Neural progenitor cell (in vitro differentiated cells): ENCODE measurements at regions not wholly inside any gene's neighbourhood (a gene's known extent, or its start where the extent isn't known, plus 50 kb on each side); places are given as distances from the start of the nearest gene placed in this dataset.

ENCODE experiments used
- DNase-seq: peaks from one replicate; pipeline ENCODE4 v3.0.0-alpha.2; 2016; ENCODE audit warnings: low spot score
- H2AFZ ChIP-seq: fragments of 200-600 bp; sonication (generic); replicated peaks from 2 replicates; pipeline ENCODE4 v1.6.1; 2016; ENCODE audit warnings: antibody characterized with exemption
- H3F3A ChIP-seq: fragments of 200-600 bp; sonication (generic); 2 replicates; pipeline ENCODE4 v1.6.1; 2016; ENCODE audit warnings: antibody characterized with exemption, low read depth
- H3K27ac ChIP-seq: fragments of 200-600 bp; sonication (generic); 2 replicates; pipeline ENCODE4 v1.5.1; 2016; ENCODE audit warnings: mild to moderate bottlenecking
- H3K27me3 ChIP-seq: fragments of 200-600 bp; sonication (generic); 2 replicates; pipeline ENCODE4 v1.6.1; 2016; ENCODE audit warnings: mild to moderate bottlenecking, moderate library complexity
- H3K36me3 ChIP-seq: fragments of 200-600 bp; sonication (generic); 2 replicates; pipeline ENCODE4 v1.5.1; 2016
- H3K4me1 ChIP-seq: fragments of 200-600 bp; sonication (generic); 2 replicates; pipeline ENCODE4 v1.6.1; 2016; ENCODE audit warnings: mixed run types
- H3K4me2 ChIP-seq: fragments of 200-600 bp; sonication (generic); 2 replicates; pipeline ENCODE4 v1.6.1; 2016
- H3K4me3 ChIP-seq: fragments of 200-600 bp; sonication (generic); 2 replicates; pipeline ENCODE4 v1.5.1; 2016
- H3K79me2 ChIP-seq: fragments of 200-600 bp; sonication (generic); 2 replicates; pipeline ENCODE4 v1.6.1; 2016; ENCODE audit warnings: low read depth
- H3K9ac ChIP-seq: fragments of 200-600 bp; sonication (generic); 2 replicates; pipeline ENCODE4 v1.6.1; 2016
- H3K9me3 ChIP-seq: fragments of 200-600 bp; sonication (generic); 2 replicates; pipeline ENCODE4 v1.5.1; 2016; ENCODE audit warnings: low read depth
- H4K20me1 ChIP-seq: fragments of 200-600 bp; sonication (generic); 2 replicates; pipeline ENCODE4 v1.6.1; 2016; ENCODE audit warnings: low read depth
- H3K27ac Mint-ChIP-seq: 3 replicates; pipeline ENCODE4 v1.8.0; 2021; ENCODE audit warnings: mixed read lengths
- H3K27me3 Mint-ChIP-seq: 2 replicates; pipeline ENCODE4 v1.8.0; 2022; ENCODE audit warnings: low read depth, mild to moderate bottlenecking, inconsistent platforms, moderate library complexity, mixed read lengths; ENCODE audit not compliant: insufficient read depth
- H3K36me3 Mint-ChIP-seq: 3 replicates; pipeline ENCODE4 v1.8.0; 2021; ENCODE audit warnings: mixed read lengths
- H3K4me1 Mint-ChIP-seq: 3 replicates; pipeline ENCODE4 v1.8.0; 2021; ENCODE audit warnings: mixed read lengths
- H3K4me3 Mint-ChIP-seq: 3 replicates; pipeline ENCODE4 v1.8.0; 2021; ENCODE audit warnings: mild to moderate bottlenecking, moderate library complexity, mixed read lengths
- H3K9me3 Mint-ChIP-seq: 3 replicates; pipeline ENCODE4 v1.8.0; 2020; ENCODE audit warnings: mixed read lengths
- CTCF ChIP-seq: fragments of 200-600 bp; sonication (generic); IDR thresholded peaks from 2 replicates; pipeline ENCODE4 v1.5.1; 2017; ENCODE audit warnings: antibody characterized with exemption, mild to moderate bottlenecking
- EZH2 ChIP-seq: fragments of 200-600 bp; sonication (generic); IDR thresholded peaks from 2 replicates; pipeline ENCODE4 v1.6.1; 2017; ENCODE audit warnings: antibody characterized with exemption, mild to moderate bottlenecking, moderate library complexity
- EZH2phosphoT487 ChIP-seq: fragments of 200-600 bp; sonication (generic); IDR thresholded peaks from 2 replicates; pipeline ENCODE4 v1.6.1; 2017; ENCODE audit warnings: antibody characterized with exemption

GRCh38 chr10:93180482-93180931 lies 106.8 kb downstream of the CYP26A1 start:
- Histone ChIP-seq H4K20me1 (no peaks in the 10 kb centered on the region), H2AFZ (peak overlapping the region; percentile 89), H3K79me2 (no peaks in the 10 kb centered on the region), H3K36me3 (no peaks in the 10 kb centered on the region), H3K27ac (no peak overlapping the region), H3K4me2 (no peak overlapping the region), H3K9ac (no peak overlapping the region), H3K4me1 (no peaks in the 10 kb centered on the region), H3K27me3 (no peaks in the 10 kb centered on the region), H3K4me3 (no peak overlapping the region), H3F3A (no peaks in the 10 kb centered on the region), H3K9me3 (no peaks in the 10 kb centered on the region)
- Mint-ChIP-seq H3K27ac (no peak overlapping the region), H3K36me3 (no peaks in the 10 kb centered on the region), H3K4me1 (peaks cover 9% of the 10 kb centered on the region), H3K4me3 (no peak overlapping the region), H3K9me3 (no peaks in the 10 kb centered on the region), H3K27me3 (peaks cover 3% of the 10 kb centered on the region)
- DNase-seq: no peak
- TF ChIP-seq CTCF (no peak), EZH2 (no peak), EZH2phosphoT487 (no peak)

GRCh38 chr10:93181271-93182048 lies 107.8 kb downstream of the CYP26A1 start:
- TF ChIP-seq EZH2phosphoT487 (no peak), EZH2 (no peak), CTCF (no peak)
- H3K4me1 ChIP-seq: no peaks in the 10 kb centered on the region
- H3K4me3 ChIP-seq: no peak overlapping the region
- H3K9me3 ChIP-seq: no peaks in the 10 kb centered on the region
- no peaks in the 10 kb centered on the region for H3K27me3 ChIP-seq
- no peaks in the 10 kb centered on the region for H3F3A ChIP-seq
- no peaks in the 10 kb centered on the region for H3K9me3 Mint-ChIP-seq
- peaks cover 4% of the 10 kb centered on the region for H3K4me1 Mint-ChIP-seq
- no peaks in the 10 kb centered on the region for H3K79me2 ChIP-seq
- no peaks in the 10 kb centered on the region for H3K27me3 Mint-ChIP-seq
- H3K4me2 ChIP-seq: no peak overlapping the region
- no peak overlapping the region for H3K27ac Mint-ChIP-seq
- no peaks in the 10 kb centered on the region for H3K36me3 ChIP-seq
- H4K20me1 ChIP-seq: no peaks in the 10 kb centered on the region
- H3K4me3 Mint-ChIP-seq: no peak overlapping the region
- no peak overlapping the region for H3K9ac ChIP-seq
- no peak overlapping the region for H3K27ac ChIP-seq
- no peaks in the 10 kb centered on the region for H3K36me3 Mint-ChIP-seq
- H2AFZ ChIP-seq: no peak overlapping the region
- DNase-seq: no peak

- H4K20me1 ChIP-seq: no peaks in the 10 kb centered on the region
- H3K27ac Mint-ChIP-seq: no peak overlapping the region
- H3K36me3 Mint-ChIP-seq: no peaks in the 10 kb centered on the region
- TF ChIP-seq CTCF: no peak
- TF ChIP-seq EZH2: no peak
- TF ChIP-seq EZH2phosphoT487: no peak
- no peaks in the 10 kb centered on the region for H3K27me3 Mint-ChIP-seq
- DNase-seq: no peak
- no peak overlapping the region for H3K4me2 ChIP-seq
- H3K27ac ChIP-seq: no peak overlapping the region
- H3K36me3 ChIP-seq: no peaks in the 10 kb centered on the region
- no peak overlapping the region for H3K4me3 ChIP-seq
- no peaks in the 10 kb centered on the region for H3K9me3 ChIP-seq
- H3K4me1 ChIP-seq: no peaks in the 10 kb centered on the region
- H3K9ac ChIP-seq: no peak overlapping the region
- H3K9me3 Mint-ChIP-seq: no peaks in the 10 kb centered on the region
- H2AFZ ChIP-seq: no peak overlapping the region
- no peaks in the 10 kb centered on the region for H3K79me2 ChIP-seq
- H3F3A ChIP-seq: no peaks in the 10 kb centered on the region
- peaks cover 4% of the 10 kb centered on the region for H3K4me1 Mint-ChIP-seq
- H3K27me3 ChIP-seq: no peaks in the 10 kb centered on the region
- H3K4me3 Mint-ChIP-seq: no peak overlapping the region
Observed at GRCh38 chr10:93182049-93182327, 108.3 kb downstream of the CYP26A1 start.
